Loucy (cell line): ENCODE measurements at regions not wholly inside any gene's neighbourhood (a gene's known extent, or its start where the extent isn't known, plus 50 kb on each side); places are given as distances from the start of the nearest gene placed in this dataset.

Experiments used
- EZH2phosphoT487 ChIP-seq: fragments of 200-600 bp; IDR thresholded peaks from 2 replicates; pipeline ENCODE4 v1.6.1; 2018; ENCODE audit warnings: antibody characterized with exemption, mild to moderate bottlenecking, moderate library complexity, borderline replicate concordance
- TF ChIP-seq, protein P1 (sequence below): fragments of 200-600 bp; sonication (generic); conservative IDR thresholded peaks from 2 replicates; pipeline ENCODE4 v1.5.1; 2014; ENCODE audit warnings: mild to moderate bottlenecking, antibody characterized with exemption, low read length

DNA sequence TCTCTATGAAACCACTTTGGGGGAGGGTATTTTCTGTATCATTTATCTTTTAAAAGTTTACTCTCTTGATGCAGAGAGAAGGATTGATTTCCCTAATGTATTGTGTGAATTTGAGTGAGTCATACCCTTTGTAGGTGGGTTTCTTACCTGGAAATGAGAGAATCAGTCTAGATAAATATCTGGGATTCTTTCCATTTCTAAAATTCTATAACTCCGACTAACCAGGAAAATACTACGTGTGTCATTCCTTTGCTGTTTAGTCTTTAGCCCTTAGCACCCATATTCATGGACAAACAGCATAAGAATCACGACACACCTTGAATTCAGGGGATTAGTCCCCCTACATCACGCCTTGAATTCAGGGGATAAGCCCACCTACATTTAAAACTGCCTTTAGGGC lies 139.1 kb downstream of the GATA3 start:
- TF ChIP-seq, protein P1, sequence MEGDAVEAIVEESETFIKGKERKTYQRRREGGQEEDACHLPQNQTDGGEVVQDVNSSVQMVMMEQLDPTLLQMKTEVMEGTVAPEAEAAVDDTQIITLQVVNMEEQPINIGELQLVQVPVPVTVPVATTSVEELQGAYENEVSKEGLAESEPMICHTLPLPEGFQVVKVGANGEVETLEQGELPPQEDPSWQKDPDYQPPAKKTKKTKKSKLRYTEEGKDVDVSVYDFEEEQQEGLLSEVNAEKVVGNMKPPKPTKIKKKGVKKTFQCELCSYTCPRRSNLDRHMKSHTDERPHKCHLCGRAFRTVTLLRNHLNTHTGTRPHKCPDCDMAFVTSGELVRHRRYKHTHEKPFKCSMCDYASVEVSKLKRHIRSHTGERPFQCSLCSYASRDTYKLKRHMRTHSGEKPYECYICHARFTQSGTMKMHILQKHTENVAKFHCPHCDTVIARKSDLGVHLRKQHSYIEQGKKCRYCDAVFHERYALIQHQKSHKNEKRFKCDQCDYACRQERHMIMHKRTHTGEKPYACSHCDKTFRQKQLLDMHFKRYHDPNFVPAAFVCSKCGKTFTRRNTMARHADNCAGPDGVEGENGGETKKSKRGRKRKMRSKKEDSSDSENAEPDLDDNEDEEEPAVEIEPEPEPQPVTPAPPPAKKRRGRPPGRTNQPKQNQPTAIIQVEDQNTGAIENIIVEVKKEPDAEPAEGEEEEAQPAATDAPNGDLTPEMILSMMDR: no peak
- no peak for TF ChIP-seq EZH2phosphoT487
